Ishikawa (cell line): ENCODE measurements at regions not wholly inside any gene's neighbourhood (a gene's known extent, or its start where the extent isn't known, plus 50 kb on each side); places are given as distances from the start of the nearest gene placed in this dataset.

ENCODE experiments used
- FOXM1 ChIP-seq: IDR thresholded peaks from 2 replicates; pipeline ENCODE4 v1.6.1; 2012; ENCODE audit warnings: low read depth, borderline replicate concordance
- RAD21 ChIP-seq: IDR thresholded peaks from 2 replicates; pipeline ENCODE4 v1.6.1; 2012; ENCODE audit warnings: low read depth

DNA sequence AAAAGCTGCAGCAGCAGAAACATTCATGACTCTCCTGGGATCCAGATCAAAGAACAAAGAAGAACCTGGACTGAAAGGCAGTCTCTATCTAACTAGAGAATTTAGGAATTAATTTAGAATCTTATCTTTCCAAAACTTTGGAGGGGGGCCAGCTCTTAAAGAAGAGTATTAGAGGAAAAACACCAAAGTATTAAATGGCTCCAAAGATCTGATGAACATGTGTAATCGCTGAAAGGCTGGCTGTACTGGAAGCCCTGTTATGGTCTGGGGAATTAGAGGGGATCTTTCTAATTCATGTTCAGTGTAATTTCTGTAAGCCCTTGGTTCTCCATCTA lies 316.8 kb downstream of the CWC27 start:
- TF ChIP-seq FOXM1 (no peak), RAD21 (no peak)
